Epithelial cell of proximal tubule (primary cell): ENCODE measurements at regions not wholly inside any gene's neighbourhood (a gene's known extent, or its start where the extent isn't known, plus 50 kb on each side); places are given as distances from the start of the nearest gene placed in this dataset.
"Not testable (repeated sequence)": the region's sequence is repeated elsewhere in the genome, so short reads cannot be mapped to it uniquely, and the experiment has no call there.

Source experiments
- DNase-seq: peaks from one replicate; pipeline ENCODE4 v3.0.0-alpha.2; 2011; ENCODE audit warnings: low read depth
- H3K4me3 ChIP-seq: 2 replicates; pipeline ENCODE4 v1.5.1; 2011; ENCODE audit warnings: low read depth, mild to moderate bottlenecking, low read length
- TF ChIP-seq, protein P1 (sequence below): conservative IDR thresholded peaks from 2 replicates; pipeline ENCODE4 v1.5.1; 2012; ENCODE audit warnings: low read depth, mild to moderate bottlenecking, low read length

DNA sequence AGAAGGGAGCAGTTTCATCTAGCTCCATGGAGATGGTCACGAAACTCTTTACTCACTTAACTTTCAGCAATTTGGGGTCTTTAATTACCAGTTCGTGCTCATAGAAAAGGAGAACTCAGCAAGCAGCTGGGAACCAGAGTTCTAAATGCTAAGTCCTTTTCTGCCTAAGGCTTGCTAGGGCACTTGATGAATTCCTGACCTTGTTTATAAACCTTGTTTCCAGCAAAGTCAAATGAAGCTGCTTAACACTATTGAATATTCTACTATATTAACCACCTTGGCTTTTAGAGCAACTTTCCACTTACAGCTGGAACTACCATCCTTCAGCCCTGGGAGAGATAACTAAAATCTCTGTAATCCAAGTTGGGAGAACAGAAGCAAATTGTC is 79.5 kb upstream of the TSC22D2 start:
- DNase-seq: no peak

GRCh38 chr3:150327678-150328653 is 80.1 kb upstream of the TSC22D2 start:
- no peak for DNase-seq

More for the DNA sequence above, 79.5 kb upstream of the TSC22D2 start:
- H3K4me3 ChIP-seq: no peak overlapping the region
- TF ChIP-seq, protein P1, sequence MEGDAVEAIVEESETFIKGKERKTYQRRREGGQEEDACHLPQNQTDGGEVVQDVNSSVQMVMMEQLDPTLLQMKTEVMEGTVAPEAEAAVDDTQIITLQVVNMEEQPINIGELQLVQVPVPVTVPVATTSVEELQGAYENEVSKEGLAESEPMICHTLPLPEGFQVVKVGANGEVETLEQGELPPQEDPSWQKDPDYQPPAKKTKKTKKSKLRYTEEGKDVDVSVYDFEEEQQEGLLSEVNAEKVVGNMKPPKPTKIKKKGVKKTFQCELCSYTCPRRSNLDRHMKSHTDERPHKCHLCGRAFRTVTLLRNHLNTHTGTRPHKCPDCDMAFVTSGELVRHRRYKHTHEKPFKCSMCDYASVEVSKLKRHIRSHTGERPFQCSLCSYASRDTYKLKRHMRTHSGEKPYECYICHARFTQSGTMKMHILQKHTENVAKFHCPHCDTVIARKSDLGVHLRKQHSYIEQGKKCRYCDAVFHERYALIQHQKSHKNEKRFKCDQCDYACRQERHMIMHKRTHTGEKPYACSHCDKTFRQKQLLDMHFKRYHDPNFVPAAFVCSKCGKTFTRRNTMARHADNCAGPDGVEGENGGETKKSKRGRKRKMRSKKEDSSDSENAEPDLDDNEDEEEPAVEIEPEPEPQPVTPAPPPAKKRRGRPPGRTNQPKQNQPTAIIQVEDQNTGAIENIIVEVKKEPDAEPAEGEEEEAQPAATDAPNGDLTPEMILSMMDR: no peak

DNA sequence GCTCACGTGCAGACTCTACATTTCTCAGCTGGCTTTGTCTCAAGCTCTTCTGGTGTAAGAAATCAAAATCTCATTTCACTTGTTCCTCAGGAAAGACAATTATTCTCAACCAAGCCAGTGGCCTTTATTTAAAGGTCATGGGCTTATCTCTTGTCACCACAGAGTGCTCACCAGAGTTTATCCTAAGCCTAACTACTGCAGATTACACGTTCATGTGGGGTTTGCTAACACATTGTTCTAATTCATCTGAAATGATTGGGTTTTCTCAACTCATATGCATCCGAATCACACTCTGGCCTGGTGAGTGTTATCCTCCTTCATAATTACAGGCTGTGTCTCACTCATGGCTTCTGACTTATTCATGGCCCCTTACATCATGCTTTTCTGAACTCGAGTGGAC is 83.3 kb upstream of the TSC22D2 start:
- TF ChIP-seq, protein P1: no peak
- DNase-seq: no peak
- no peak overlapping the region for H3K4me3 ChIP-seq

More at GRCh38 chr3:150327678-150328653, 80.1 kb upstream of the TSC22D2 start:
- TF ChIP-seq, protein P1: no peak
- no peak overlapping the region for H3K4me3 ChIP-seq

- TF ChIP-seq, protein P1: no peak
- no peak overlapping the region for H3K4me3 ChIP-seq
- DNase-seq: no peak
These were observed 83.9 kb upstream of the TSC22D2 start for GRCh38 chr3:150324245-150324644.

- TF ChIP-seq, protein P1: no peak
- no peak overlapping the region for H3K4me3 ChIP-seq
- no peak for DNase-seq
These were observed 84.3 kb upstream of the TSC22D2 start for GRCh38 chr3:150323770-150324169.

GRCh38 chr3:150323091-150323490 is 85.0 kb upstream of the TSC22D2 start:
- not testable (repeated sequence) for DNase-seq, H3K4me3 ChIP-seq

DNA sequence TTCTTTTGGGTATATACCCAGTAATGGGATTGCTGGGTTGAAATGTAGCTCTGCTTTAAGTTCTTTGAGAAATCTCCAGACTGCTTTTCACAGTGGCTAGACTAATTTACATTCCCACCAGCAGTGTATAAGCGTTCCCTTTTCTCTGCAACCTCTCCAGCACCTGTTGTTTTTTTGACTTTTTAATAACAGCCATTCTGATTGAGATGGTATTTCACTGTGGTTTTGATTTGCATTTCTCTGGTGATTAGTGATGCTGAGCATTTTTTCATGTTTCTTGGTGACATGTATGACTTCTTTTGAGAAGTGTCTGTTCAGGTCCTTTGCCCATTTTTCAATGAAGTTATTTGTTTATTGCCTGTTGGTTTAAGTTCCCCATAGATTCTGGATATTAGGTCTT is 87.1 kb upstream of the TSC22D2 start:
- DNase-seq, H3K4me3 ChIP-seq: not testable (repeated sequence)

DNA sequence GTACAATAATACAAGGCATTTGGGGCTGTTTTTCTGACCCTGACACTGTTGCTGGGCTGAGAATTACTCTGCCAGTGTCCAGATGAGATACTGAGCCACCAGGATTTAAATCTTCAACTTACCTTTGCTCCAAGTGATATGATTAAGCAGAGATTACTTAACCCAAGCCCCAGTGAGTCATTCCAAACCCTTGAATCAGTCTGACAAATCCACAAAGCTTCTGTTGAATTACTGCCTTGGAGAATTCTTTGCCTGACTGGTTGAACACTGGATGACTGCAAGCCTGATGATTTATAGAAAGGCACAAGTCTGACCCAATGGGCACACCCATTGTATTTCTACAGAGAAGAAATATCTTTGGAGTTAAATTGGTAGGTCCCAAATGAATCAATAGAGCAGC is 88.2 kb upstream of the TSC22D2 start:
- TF ChIP-seq, protein P1: no peak
- H3K4me3 ChIP-seq: no peak overlapping the region
- DNase-seq: peak; percentile 98
